CD4-positive, alpha-beta T cell treated with Interleukin-4 for 4 hours (primary cell): ENCODE measurements at regions not wholly inside any gene's neighbourhood (a gene's known extent, or its start where the extent isn't known, plus 50 kb on each side); places are given as distances from the start of the nearest gene placed in this dataset.
A peak's percentile ranks its signal among the peaks of the same experiment; 100 is the strongest.
"Not testable (repeated sequence)": the region's sequence is repeated elsewhere in the genome, so short reads cannot be mapped to it uniquely, and the experiment has no call there.

ENCODE experiments used
- DNase-seq: peaks from one replicate; pipeline ENCODE4 v3.0.0-alpha.2; 2020

GRCh38 chr12:67047634-67048033, 221.5 kb upstream of the CAND1 start:
- no peak for DNase-seq

DNA sequence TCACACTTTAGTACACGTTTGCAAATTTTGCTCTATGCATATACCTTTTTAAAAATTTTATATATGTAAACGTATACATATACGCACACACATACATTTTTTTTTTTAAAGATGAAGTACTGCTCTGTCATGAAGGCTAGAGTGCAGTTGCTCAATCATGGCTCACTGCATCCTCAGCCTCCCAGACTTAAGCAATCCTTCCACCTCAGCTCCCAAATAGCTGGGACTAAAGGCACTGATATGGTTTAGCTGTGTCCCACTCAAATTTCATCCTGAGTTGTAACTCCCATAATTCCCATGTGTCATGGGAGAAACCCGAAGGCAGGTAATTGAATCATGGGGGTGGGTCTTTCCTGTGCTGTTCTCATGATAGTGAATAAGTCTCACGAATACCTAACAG, 220.8 kb upstream of the CAND1 start:
- DNase-seq, result no peak

- not testable (repeated sequence) for DNase-seq
Observed at GRCh38 chr12:67049199-67049598, 220.0 kb upstream of the CAND1 start.

DNA sequence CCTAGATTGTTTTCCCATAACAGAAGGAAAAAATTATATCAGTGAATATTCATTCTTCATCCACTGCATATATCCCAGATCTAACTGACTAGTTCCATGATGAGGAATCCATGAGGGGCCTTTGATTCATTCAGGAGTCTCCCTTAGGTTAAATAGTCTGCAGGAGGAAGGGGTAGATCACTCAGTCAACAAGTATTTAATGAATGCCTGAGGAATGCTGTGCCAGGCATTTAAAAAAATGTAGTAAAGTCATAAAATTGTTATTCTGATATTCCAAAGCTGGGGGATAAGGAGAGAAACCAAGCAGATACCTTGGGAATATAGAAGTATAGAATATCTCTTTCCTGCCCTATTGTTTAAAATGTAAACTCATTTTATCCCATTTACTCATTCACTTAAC, 216.2 kb upstream of the CAND1 start:
- DNase-seq, result no peak

DNA sequence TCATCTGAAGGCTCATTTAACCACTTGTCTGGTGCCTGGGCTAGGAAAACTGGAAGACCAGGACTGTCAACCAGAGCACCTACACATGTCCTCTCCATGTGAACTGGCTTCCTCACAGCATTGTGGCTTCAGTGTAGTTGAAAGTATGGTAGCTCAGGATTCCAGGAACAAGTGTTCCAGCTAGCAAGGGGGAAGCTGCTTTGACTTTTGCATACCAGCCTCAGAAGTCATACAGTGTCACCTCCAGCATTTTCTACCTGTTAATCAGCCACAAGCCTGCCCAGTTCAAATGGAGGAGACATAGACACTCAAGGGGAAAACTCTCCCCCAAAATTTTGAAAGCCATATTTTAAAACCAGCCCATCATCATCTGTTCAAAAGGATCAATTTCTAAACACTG, 212.8 kb upstream of the CAND1 start:
- DNase-seq, result no peak

- no peak for DNase-seq
Observed at GRCh38 chr12:67057072-67057471, 212.1 kb upstream of the CAND1 start.

- no peak for DNase-seq
Observed at GRCh38 chr12:67062193-67062592, 207.0 kb upstream of the CAND1 start.

DNA sequence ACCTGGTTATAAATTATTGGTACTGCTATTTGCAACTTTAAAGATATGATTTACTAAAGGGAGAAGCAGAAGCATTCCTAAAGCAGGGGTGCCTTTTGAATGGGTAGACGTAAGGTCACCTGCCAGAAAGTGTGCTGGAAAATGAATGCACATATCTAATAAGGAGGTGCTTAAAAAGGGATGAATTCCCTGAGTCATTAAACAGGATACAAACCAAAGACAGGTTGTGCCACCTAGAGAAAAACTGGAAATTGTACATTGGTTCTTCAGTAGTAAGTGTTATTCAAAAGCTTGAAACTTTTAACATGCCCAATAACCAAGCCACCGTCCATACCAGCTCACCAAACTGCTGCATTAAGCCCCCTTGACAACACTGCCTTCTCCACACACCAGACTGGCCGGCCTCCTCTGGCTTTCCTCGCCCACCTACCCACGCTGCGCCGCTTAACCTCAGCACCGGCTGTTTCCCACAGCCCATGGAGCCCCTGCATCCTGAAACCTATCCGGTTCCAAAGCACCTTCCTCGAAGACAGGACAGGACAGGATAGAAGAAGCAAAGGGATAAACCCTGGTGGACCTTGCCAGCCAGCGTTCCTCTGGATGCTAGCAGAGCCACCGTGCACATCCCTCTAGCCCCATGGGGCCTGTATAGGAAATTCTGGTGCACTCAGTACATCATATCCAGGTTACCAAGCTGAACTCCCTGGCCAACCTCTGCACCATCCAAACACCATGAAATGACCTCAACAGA, 201.5 kb upstream of the CAND1 start:
- DNase-seq, result no peak

DNA sequence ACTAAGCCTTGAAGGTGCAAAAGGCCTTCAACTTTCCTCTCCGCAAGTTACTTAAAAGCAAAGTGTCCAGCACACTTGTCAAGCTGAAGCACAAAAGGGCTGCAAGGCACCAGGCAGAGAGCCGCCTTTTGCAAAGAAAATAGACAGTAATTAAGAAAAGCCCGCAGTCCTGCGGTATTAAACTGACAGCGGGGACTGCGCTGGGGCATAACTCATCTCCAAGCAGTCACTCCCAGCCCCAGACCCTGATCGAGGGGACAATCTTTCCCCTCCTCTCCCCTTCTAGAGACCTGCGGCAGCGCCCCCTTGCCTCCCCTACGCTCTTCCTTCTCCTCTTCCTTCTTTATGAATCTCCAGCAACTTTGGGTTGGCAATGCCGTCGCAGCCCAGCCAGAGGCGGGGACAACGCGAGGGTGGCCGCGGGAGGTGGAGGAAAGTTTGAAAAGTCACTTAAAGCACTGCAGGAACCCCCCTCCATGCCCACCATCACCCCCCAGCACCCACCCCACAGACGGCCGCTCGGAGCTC, 200.9 kb upstream of the CAND1 start:
- DNase-seq, result no peak

GRCh38 chr12:67068761-67069450, 200.3 kb upstream of the CAND1 start:
- peak; percentile 16 for DNase-seq

DNA sequence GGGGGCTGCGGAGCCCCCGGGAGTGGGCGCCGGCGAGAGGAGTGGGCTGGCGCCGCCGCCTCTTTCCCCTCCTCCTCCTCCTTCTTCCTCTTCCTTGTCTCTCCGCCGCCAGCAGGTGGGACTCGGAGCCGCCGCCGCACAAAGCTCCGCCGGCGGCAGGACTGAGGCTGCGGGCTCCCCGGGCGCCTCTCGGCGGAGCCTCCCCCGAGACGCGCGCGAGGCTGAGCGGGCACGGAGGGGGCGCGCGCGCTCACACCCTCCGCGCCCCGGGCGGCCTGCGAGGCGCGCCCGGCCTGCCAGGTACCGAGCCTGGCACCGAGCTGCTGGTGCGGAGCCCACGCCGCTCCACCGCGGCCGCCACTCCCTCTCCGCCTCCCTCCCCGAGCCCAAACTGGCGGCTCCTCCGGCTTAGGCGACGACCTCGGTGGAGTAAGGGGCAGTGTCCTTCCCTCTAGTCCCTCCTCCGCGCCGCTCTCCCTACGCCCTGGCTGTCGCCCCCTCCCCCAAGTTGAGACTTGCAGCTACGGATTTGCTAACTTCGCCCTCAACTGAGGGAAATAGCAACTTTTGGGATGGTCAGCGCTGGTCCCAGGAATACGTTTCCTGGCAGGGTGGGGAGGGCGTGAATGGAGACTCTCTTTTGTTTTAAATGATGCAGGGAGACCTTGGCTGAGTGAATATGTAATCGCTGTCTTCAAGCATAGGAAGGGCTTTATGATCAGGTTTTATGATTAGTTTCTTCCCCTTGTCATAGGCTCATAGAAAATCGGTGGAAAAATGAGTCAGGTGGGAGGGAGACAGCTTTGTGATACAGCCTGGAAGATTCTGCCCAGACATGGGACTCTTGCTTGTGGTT, 199.5 kb upstream of the CAND1 start:
- peak; percentile 6 for DNase-seq

DNA sequence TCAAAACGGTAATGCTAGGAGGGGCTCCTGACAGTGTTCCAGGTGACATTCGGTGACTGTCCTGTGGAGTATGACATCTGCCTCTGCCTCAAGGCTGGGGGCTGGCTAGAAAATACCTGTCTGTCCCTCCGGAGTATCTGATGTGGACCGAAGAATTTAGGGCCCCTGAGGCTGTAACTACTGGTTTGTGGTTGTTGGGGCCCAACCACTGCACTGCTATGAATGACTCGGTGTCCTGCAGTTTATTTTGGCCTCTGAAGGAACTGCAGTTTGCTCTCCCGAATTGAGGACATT, 198.9 kb upstream of the CAND1 start:
- DNase-seq, result no peak

- DNase-seq, result no peak
Observed at GRCh38 chr12:67070604-67071003, 198.6 kb upstream of the CAND1 start.

DNA sequence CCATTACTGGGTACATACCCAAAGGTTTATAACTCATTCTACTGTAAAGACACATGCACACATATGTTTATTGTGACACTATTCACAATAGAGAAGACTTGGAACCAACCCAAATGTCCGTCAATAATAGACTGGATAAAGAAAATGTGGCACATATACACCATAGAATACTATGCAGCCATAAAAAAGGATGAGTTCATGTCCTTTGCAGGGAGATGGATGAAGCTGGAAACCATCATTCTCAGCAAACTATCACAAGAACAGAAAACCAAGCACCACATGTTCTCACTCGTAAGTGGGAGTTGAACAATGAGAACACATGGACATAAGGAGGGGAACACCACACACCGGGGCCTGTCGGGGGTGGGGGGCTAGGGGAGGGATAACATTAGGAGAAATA, 196.9 kb upstream of the CAND1 start:
- DNase-seq, result not testable (repeated sequence)

DNA sequence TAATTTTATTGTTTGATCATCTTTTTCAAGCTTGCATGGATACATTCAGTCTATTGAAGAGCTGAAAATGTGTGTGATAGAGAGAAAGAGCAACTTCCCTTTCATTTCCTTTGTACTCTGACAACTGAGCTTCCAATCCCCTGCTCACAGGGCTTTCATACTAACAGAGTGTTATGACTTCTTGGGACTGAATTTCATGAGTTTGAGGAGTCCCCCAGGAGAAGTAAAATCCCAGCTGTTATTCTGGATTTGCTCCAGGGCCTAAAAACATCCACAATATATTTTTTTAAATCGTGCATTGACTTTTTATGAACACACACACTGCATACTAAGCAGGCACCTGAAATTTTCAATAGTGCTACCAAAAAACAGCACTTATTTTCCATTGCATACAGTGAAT, 195.8 kb upstream of the CAND1 start:
- DNase-seq, result no peak

DNA sequence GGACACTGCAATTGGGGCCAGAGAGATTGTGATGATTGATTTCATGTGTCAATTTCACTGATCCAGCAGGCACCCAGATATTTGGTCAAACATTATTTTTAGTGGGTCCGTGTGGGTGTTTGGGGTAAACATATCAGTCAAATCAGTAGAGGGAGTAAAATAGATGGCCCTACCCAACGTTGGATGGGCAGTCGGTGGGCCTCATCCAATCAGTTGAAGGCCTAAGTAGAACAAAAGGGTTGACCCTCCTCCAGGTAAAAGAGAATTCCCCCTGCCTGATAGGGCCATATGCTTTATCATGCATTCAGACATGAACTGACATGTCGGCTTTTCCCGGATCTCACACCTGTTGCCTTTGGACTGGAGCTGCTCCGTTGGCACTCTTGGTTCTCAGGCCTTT, 195.1 kb upstream of the CAND1 start:
- no peak for DNase-seq

DNA sequence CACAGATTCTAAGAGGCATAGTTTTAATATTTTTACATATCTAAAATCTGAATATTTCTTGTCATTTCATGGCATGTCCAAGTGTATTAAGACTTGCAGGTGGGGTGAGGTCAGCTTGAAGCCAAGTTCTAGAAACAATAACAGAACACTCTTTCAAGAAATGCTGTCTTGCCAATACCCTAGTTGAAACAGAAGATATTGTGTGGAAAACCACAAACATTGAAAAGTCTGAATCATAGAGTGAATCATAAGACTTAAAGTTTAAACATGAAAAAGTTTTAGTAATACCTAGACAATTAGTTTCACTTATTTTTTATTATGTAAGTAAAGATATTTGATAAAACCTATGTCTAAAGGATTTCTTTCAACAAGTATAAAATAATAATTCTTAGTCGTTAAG, 191.5 kb upstream of the CAND1 start:
- no peak for DNase-seq

- no peak for DNase-seq
Observed at GRCh38 chr12:67078957-67079356, 190.2 kb upstream of the CAND1 start.

- no peak for DNase-seq
Observed at GRCh38 chr12:67080637-67081036, 188.5 kb upstream of the CAND1 start.

DNA sequence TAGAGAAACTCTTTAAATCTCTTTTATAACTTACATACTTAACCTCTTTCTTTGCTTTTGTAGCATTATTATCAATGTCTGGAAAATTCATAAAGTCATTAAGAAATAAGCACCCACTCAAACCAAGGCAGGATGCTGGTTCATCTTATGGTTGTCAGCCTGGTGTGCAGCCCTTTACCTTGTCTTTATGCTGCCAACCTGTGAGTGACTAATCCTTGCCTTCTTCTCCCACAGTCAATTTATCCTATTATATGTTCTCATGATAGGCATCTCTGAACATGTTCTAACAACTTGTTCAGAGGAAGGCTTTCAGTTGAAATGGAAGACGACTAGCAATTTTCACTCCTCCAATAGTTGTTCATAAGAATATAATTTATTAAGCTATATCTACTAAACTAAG, 186.9 kb upstream of the CAND1 start:
- no peak for DNase-seq

GRCh38 chr12:67085699-67086098, 183.5 kb upstream of the CAND1 start:
- DNase-seq, result no peak

DNA sequence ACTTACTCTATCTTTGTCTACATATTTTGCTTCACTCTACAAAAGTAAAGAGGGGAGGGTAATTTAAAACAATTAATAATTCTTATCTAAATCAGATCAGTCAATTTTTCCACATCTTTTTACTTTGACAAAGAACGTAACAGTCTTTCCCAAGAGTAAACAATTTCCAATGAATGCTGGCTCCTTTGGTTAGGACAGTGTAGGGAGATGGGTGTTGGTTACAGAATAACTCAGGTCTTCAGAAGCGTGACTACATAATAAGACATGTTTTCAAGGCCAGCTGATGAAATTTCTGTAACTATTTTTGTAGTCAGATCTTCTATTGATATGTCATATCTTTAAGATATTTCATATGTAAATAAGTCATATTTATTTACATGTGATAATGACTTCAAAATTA, 183.0 kb upstream of the CAND1 start:
- no peak for DNase-seq

DNA sequence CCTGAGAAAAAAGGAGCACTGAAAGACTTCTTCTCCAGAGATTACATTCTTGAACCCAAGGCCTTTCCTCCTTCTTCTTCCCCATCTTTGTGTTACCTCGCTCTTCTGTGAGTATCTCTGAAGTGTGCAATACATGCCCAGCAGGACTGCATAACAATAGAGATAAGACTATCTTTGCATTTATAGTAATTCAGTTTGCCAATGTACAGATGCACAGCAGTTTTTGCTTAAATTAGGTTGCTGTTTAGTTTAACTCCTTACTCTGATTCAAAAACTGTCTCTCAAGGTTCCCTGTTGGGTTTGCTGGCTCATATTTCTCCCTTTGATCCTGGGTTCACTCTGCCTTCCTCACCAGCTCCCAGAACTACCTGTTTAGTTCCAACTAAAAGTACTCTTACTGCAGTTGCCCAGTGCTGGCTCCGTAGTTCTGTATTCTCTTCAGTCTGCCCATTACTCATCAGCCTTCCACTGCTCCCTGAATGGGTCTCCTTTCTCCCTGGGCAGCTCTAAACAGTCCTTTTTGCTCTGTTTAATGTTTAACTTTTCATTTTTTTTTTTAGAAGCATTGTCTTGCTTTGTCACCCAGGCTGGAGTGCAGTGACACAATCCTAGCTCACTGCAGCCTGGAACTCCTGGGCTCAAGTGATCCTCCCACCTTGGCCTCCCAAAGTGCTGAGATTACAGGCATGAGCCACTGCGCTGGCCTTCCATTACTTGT, 180.6 kb upstream of the CAND1 start:
- DNase-seq, result no peak
